Upper lobe of right lung (tissue), 1 donor: ENCODE measurements at regions not wholly inside any gene's neighbourhood (a gene's known extent, or its start where the extent isn't known, plus 50 kb on each side); places are given as distances from the start of the nearest gene placed in this dataset.

Source experiments
- ATAC-seq: fragments of 200-7000 bp; cut with Tn5 transposase; one replicate; pipeline ENCODE4 v1.9.1; 2020; ENCODE audit warnings: mild to moderate bottlenecking, moderate library complexity
- DNase-seq: peaks from one replicate; pipeline ENCODE4 v3.0.0-alpha.2; 2020
- H3K27ac ChIP-seq: fragments of 200-600 bp; one replicate; pipeline ENCODE4 v1.8.0; 2022
- H3K27me3 ChIP-seq: fragments of 200-600 bp; one replicate; pipeline ENCODE4 v1.8.0; 2022; ENCODE audit warnings: mild to moderate bottlenecking
- H3K36me3 ChIP-seq: fragments of 200-600 bp; one replicate; pipeline ENCODE4 v1.8.0; 2022
- H3K4me1 ChIP-seq: fragments of 200-600 bp; one replicate; pipeline ENCODE4 v1.8.0; 2022
- H3K4me3 ChIP-seq: fragments of 200-600 bp; one replicate; pipeline ENCODE4 v1.8.0; 2022; ENCODE audit warnings: mild to moderate bottlenecking
- H3K9me3 ChIP-seq: fragments of 200-600 bp; one replicate; pipeline ENCODE4 v1.8.0; 2022
- intact Hi-C: fragments of 100-400 bp; cut with DNase I; formaldehyde crosslinking; loops from one replicate; pipeline ENCODE4 v1.11.0; 2022
- TF ChIP-seq, protein P1 (sequence below): fragments of 200-600 bp; IDR thresholded peaks from one replicate; pipeline ENCODE4 v1.8.0; 2022; ENCODE audit warnings: antibody characterized with exemption
- donor health status: DM: no; HTN: yes; CAD: no; lungs with severe emphysema.

- TF ChIP-seq, protein P1, sequence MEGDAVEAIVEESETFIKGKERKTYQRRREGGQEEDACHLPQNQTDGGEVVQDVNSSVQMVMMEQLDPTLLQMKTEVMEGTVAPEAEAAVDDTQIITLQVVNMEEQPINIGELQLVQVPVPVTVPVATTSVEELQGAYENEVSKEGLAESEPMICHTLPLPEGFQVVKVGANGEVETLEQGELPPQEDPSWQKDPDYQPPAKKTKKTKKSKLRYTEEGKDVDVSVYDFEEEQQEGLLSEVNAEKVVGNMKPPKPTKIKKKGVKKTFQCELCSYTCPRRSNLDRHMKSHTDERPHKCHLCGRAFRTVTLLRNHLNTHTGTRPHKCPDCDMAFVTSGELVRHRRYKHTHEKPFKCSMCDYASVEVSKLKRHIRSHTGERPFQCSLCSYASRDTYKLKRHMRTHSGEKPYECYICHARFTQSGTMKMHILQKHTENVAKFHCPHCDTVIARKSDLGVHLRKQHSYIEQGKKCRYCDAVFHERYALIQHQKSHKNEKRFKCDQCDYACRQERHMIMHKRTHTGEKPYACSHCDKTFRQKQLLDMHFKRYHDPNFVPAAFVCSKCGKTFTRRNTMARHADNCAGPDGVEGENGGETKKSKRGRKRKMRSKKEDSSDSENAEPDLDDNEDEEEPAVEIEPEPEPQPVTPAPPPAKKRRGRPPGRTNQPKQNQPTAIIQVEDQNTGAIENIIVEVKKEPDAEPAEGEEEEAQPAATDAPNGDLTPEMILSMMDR: no peak
- ATAC-seq: no peak
- Histone ChIP-seq H3K4me1 (no peaks in the 10 kb centered on the region), H3K4me3 (no peak overlapping the region), H3K9me3 (no peaks in the 10 kb centered on the region), H3K36me3 (no peaks in the 10 kb centered on the region), H3K27me3 (no peaks in the 10 kb centered on the region), H3K27ac (no peak overlapping the region)
- no peak for DNase-seq
- intact Hi-C loops: no loop called here
These were observed 53.9 kb upstream of the CRHR1 start for GRCh38 chr17:45730192-45730591.

- ATAC-seq: no peak
- no peak for DNase-seq
- intact Hi-C loops: no loop called here
- Histone ChIP-seq H3K4me1 (no peaks in the 10 kb centered on the region), H3K27me3 (no peaks in the 10 kb centered on the region), H3K4me3 (no peak overlapping the region), H3K36me3 (no peaks in the 10 kb centered on the region), H3K9me3 (no peaks in the 10 kb centered on the region), H3K27ac (no peak overlapping the region)
- TF ChIP-seq, protein P1: no peak
These were observed 52.7 kb upstream of the CRHR1 start for GRCh38 chr17:45731459-45731858.

- intact Hi-C loops: no loop called here
- Histone ChIP-seq H3K9me3 (no peaks in the 10 kb centered on the region), H3K27ac (no peak overlapping the region), H3K4me3 (no peak overlapping the region), H3K27me3 (peaks cover 5% of the 10 kb centered on the region), H3K36me3 (no peaks in the 10 kb centered on the region), H3K4me1 (no peaks in the 10 kb centered on the region)
- no peak for DNase-seq
- ATAC-seq: no peak
- TF ChIP-seq, protein P1: no peak
These were observed 51.1 kb upstream of the CRHR1 start for GRCh38 chr17:45732926-45733505.

DNA sequence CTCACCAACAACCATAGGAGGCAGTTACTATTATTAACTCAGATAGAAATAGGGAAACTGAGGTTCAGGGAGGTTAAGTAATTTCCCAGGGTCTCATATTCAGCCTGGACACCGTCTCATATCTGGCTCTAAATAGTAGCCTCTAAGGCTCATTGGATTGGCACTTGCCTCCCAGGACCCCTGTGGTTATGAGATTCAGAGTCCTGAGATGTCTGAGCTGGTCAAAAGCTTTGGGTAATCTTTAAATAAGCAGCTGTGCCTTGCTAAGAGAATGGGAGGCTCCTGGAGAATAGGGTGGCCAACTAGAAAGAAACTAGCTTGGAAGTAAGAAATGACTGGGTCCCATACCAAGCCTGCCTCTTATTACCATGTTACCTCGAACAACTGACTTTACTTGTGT lies 50.3 kb upstream of the CRHR1 start:
- DNase-seq (no peak), ATAC-seq (no peak)
- H3K4me1 ChIP-seq: no peaks in the 10 kb centered on the region
- H3K9me3 ChIP-seq: no peaks in the 10 kb centered on the region
- no peak overlapping the region for H3K4me3 ChIP-seq
- H3K27ac ChIP-seq: no peak overlapping the region
- H3K36me3 ChIP-seq: no peaks in the 10 kb centered on the region
- TF ChIP-seq, protein P1: no peak
- peaks cover 5% of the 10 kb centered on the region for H3K27me3 ChIP-seq
- intact Hi-C loops: no loop called here
